ENCODE measurements at regions not wholly inside any gene's neighbourhood (a gene's known extent, or its start where the extent isn't known, plus 50 kb on each side); places are given as distances from the start of the nearest gene placed in this dataset.

DNA sequence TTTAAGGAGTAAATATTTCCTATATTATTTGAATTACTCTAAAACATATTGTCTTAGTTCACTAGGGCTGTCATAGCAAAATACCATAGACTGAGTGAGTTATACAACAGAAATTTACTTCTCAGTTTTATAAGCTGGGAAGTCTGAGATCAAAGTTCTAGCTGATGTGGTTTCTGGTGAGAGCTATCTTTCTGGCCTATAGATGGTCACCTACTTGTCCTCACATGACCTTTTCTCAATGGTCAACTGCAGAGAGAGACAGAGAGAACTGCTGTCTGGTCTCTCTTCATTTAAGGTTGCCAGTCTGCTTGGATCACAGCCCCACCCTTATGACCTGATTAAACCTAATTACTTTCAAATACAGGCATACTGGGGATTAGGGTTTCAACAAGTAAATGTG, 490.9 kb downstream of the FBXO15 start:
- TF ChIP-seq POLR2AphosphoS5 (IDR thresholded peaks at IDR 0.05) (no peak), CTCF (IDR thresholded peaks at IDR 0.05) (no peak), EP300 (IDR thresholded peaks at IDR 0.05) (no peak), POLR2A (IDR thresholded peaks at IDR 0.05) (no peak)

All from gastroesophageal sphincter (tissue), 3 donors.